ENCODE measurements at regions not wholly inside any gene's neighbourhood (a gene's known extent, or its start where the extent isn't known, plus 50 kb on each side); places are given as distances from the start of the nearest gene placed in this dataset.
"Not testable (repeated sequence)": the region's sequence is repeated elsewhere in the genome, so short reads cannot be mapped to it uniquely, and the experiment has no call there.

- peaks cover 1 to 8% of the 10 kb centered on the region in 2 donors for H3K9me3 ChIP-seq (ENCODE audit: control insufficient read depth in 2 of 2, insufficient read depth in 1 of 2, low read depth in 1 of 2, low read length in 1 of 2)
- no peaks in the 10 kb centered on the region for H3K36me3 ChIP-seq (ENCODE audit: control insufficient read depth in 3 of 3, insufficient read depth in 2 of 3, low read depth in 1 of 3, low read length in 3 of 3)
- FAIRE-seq (no peak), DNase-seq (no peak)
- whole genome bisulfite sequencing, 3 donors: 57 to 78% (median 67%) methylated on average over 1 of the region's 1 CpG
- no peak overlapping the region for H3K27ac ChIP-seq (ENCODE audit: low read depth in 1 of 3, low read length in 2 of 3)
- H3K4me1 ChIP-seq (ENCODE audit: control insufficient read depth in 3 of 3, insufficient read depth in 2 of 3, low read depth in 1 of 3, low read length in 2 of 3): no peaks in the 10 kb centered on the region
- H3K4me3 ChIP-seq (ENCODE audit: low read depth in 1 of 3, low read length in 3 of 3): no peak overlapping the region
- H3K27me3 ChIP-seq (ENCODE audit: control insufficient read depth in 3 of 3, insufficient read depth in 3 of 3, low read length in 3 of 3): no peaks in the 10 kb centered on the region
Observed at GRCh38 chr5:16283791-16284190, 104.2 kb upstream of the MARCHF11 start.

- H3K9me3 ChIP-seq (ENCODE audit: control insufficient read depth in 2 of 2, insufficient read depth in 1 of 2, low read depth in 1 of 2, low read length in 1 of 2): peaks cover 0 to 15% of the 10 kb centered on the region in 2 donors
- not testable (repeated sequence) for FAIRE-seq; H3K27me3 ChIP-seq (ENCODE audit: control insufficient read depth in 3 of 3, insufficient read depth in 3 of 3, low read length in 3 of 3); H3K36me3 ChIP-seq (ENCODE audit: control insufficient read depth in 3 of 3, insufficient read depth in 2 of 3, low read depth in 1 of 3, low read length in 3 of 3); H3K4me1 ChIP-seq (ENCODE audit: control insufficient read depth in 3 of 3, insufficient read depth in 2 of 3, low read depth in 1 of 3, low read length in 2 of 3); H3K27ac ChIP-seq (ENCODE audit: low read depth in 1 of 3, low read length in 2 of 3); DNase-seq; H3K4me3 ChIP-seq (ENCODE audit: low read depth in 1 of 3, low read length in 3 of 3)
- WGBS, 3 donors: 94 to 99% (median 96%) methylated on average over 3 to 28 of the region's 28 CpGs
Observed at GRCh38 chr5:16276859-16277258, 97.3 kb upstream of the MARCHF11 start.

DNA sequence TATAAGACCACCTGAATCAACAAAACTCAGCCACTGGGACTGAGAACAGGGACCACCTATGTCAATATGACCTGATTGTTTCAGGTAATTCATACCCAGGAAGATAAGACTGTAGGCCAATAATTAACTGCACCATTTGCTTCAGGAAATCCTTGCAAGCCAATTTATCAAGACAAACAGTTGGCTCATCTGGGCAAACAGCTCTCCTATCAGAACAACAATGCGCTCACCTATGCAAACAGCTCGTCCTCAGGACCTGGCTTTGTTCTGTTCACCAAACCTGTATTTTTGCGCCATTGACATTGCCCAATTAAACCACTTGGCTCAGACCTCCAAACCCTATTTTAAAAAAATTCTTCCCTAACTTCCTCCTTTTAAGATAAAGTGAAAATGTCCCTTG, 92.3 kb upstream of the MARCHF11 start:
- WGBS, 3 donors: 16 to 54% (median 28%) methylated on average over 3 of the region's 3 CpGs
- Histone ChIP-seq H3K9me3 (ENCODE audit: control insufficient read depth in 2 of 2, insufficient read depth in 1 of 2, low read depth in 1 of 2, low read length in 1 of 2) (peaks cover 0 to 2% of the 10 kb centered on the region in 2 donors), H3K4me3 (ENCODE audit: low read depth in 1 of 3, low read length in 3 of 3) (no peak overlapping the region), H3K27ac (ENCODE audit: low read depth in 1 of 3, low read length in 2 of 3) (no peak overlapping the region), H3K4me1 (ENCODE audit: control insufficient read depth in 3 of 3, insufficient read depth in 2 of 3, low read depth in 1 of 3, low read length in 2 of 3) (no peaks in the 10 kb centered on the region), H3K27me3 (ENCODE audit: control insufficient read depth in 3 of 3, insufficient read depth in 3 of 3, low read length in 3 of 3) (no peaks in the 10 kb centered on the region), H3K36me3 (ENCODE audit: control insufficient read depth in 3 of 3, insufficient read depth in 2 of 3, low read depth in 1 of 3, low read length in 3 of 3) (no peaks in the 10 kb centered on the region)
- no peak for DNase-seq
- no peak for FAIRE-seq

DNA sequence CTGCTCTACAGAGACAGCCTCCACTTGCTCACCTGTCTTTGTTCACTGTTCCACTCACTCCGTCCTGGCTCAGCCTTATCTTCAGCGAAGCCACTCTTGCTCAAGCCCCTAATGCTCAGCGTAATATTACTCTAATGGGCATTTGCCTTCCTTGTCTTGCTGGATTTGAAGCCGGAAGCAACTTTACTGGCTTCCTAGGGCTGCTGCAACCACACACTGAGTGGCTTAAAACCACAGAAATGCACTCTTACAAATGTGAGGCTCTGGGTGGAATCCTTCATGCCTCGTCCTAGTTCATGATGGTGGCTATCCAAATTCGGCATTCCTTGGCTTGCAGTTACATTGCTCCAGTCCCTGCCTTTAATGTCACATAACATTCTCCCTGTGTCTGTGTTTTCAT, 85.5 kb upstream of the MARCHF11 start:
- WGBS, 3 donors: 80 to 84% (median 81%) methylated on average over 6 of the region's 6 CpGs
- Histone ChIP-seq H3K4me1 (ENCODE audit: control insufficient read depth in 3 of 3, insufficient read depth in 2 of 3, low read depth in 1 of 3, low read length in 2 of 3) (no peaks in the 10 kb centered on the region), H3K27me3 (ENCODE audit: control insufficient read depth in 3 of 3, insufficient read depth in 3 of 3, low read length in 3 of 3) (no peaks in the 10 kb centered on the region), H3K27ac (ENCODE audit: low read depth in 1 of 3, low read length in 2 of 3) (no peak overlapping the region), H3K9me3 (ENCODE audit: control insufficient read depth in 2 of 2, insufficient read depth in 1 of 2, low read depth in 1 of 2, low read length in 1 of 2) (no peaks in the 10 kb centered on the region), H3K36me3 (ENCODE audit: control insufficient read depth in 3 of 3, insufficient read depth in 2 of 3, low read depth in 1 of 3, low read length in 3 of 3) (no peaks in the 10 kb centered on the region), H3K4me3 (ENCODE audit: low read depth in 1 of 3, low read length in 3 of 3) (no peak overlapping the region)
- no peak for DNase-seq
- FAIRE-seq: no peak

- Histone ChIP-seq H3K27me3 (ENCODE audit: control insufficient read depth in 3 of 3, insufficient read depth in 3 of 3, low read length in 3 of 3) (no peaks in the 10 kb centered on the region), H3K36me3 (ENCODE audit: control insufficient read depth in 3 of 3, insufficient read depth in 2 of 3, low read depth in 1 of 3, low read length in 3 of 3) (no peaks in the 10 kb centered on the region), H3K27ac (ENCODE audit: low read depth in 1 of 3, low read length in 2 of 3) (no peak overlapping the region), H3K4me3 (ENCODE audit: low read depth in 1 of 3, low read length in 3 of 3) (no peak overlapping the region), H3K4me1 (ENCODE audit: control insufficient read depth in 3 of 3, insufficient read depth in 2 of 3, low read depth in 1 of 3, low read length in 2 of 3) (no peaks in the 10 kb centered on the region), H3K9me3 (ENCODE audit: control insufficient read depth in 2 of 2, insufficient read depth in 1 of 2, low read depth in 1 of 2, low read length in 1 of 2) (no peaks in the 10 kb centered on the region)
- WGBS, 3 donors: 72 to 78% (median 74%) methylated on average over 2 of the region's 2 CpGs
- DNase-seq (no peak), FAIRE-seq (no peak)
Observed at GRCh38 chr5:16260000-16260399, 80.4 kb upstream of the MARCHF11 start.

DNA sequence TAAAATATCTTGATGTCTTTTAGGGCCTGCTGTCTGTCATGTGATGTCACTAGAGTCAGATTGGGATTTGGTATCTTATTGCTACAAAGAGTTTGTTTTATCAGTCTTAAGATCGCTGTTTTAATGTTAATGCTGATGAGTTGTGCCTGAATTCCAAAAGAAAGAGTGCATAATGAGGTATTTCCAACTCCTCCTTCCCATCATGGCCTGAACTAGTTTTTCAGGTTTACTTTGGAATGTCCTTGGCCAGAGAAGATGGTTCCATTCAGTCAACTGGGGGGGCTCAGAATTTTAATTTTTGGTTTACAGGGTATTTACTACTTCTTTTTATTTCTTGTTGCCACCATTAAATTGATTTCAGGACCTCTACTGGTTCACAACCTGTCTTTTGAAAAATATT, 74.3 kb upstream of the MARCHF11 start:
- Histone ChIP-seq H3K36me3 (ENCODE audit: control insufficient read depth in 3 of 3, insufficient read depth in 2 of 3, low read depth in 1 of 3, low read length in 3 of 3) (no peaks in the 10 kb centered on the region), H3K27ac (ENCODE audit: low read depth in 1 of 3, low read length in 2 of 3) (no peak overlapping the region), H3K4me3 (ENCODE audit: low read depth in 1 of 3, low read length in 3 of 3) (no peak overlapping the region), H3K4me1 (ENCODE audit: control insufficient read depth in 3 of 3, insufficient read depth in 2 of 3, low read depth in 1 of 3, low read length in 2 of 3) (no peaks in the 10 kb centered on the region), H3K9me3 (ENCODE audit: control insufficient read depth in 2 of 2, insufficient read depth in 1 of 2, low read depth in 1 of 2, low read length in 1 of 2) (peaks cover 0 to 2% of the 10 kb centered on the region in 2 donors), H3K27me3 (ENCODE audit: control insufficient read depth in 3 of 3, insufficient read depth in 3 of 3, low read length in 3 of 3) (no peaks in the 10 kb centered on the region)
- WGBS, 3 donors: 65 to 82% (median 81%) methylated on average over 1 of the region's 1 CpG
- no peak for DNase-seq
- FAIRE-seq: no peak

DNA sequence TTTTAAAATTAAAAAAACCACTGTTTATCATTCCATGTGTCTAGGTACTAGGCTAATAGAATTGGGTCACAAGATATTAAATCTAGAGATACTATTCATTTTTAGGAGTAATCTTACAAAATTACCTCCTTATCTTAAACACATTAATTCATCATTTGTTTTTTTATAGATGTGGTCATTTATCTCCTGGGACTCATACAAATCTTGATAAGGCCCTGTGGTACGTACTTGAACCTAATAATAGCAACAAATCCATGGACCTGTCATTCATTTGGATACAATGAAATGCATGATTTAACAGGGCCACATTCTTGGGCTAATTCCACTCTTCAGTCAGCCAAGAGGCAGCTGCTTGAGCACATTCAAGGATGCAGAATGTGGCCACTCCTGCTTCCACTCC, 66.4 kb upstream of the MARCHF11 start:
- no peaks in the 10 kb centered on the region for H3K9me3 ChIP-seq (ENCODE audit: control insufficient read depth in 2 of 2, insufficient read depth in 1 of 2, low read depth in 1 of 2, low read length in 1 of 2)
- FAIRE-seq: no peak
- no peaks in the 10 kb centered on the region for H3K4me1 ChIP-seq (ENCODE audit: control insufficient read depth in 3 of 3, insufficient read depth in 2 of 3, low read depth in 1 of 3, low read length in 2 of 3)
- WGBS, 3 donors: 12 to 27% (median 25%) methylated on average over 1 of the region's 1 CpG
- no peaks in the 10 kb centered on the region for H3K27me3 ChIP-seq (ENCODE audit: control insufficient read depth in 3 of 3, insufficient read depth in 3 of 3, low read length in 3 of 3)
- H3K27ac ChIP-seq (ENCODE audit: low read depth in 1 of 3, low read length in 2 of 3): no peak overlapping the region
- H3K4me3 ChIP-seq (ENCODE audit: low read depth in 1 of 3, low read length in 3 of 3): no peak overlapping the region
- no peaks in the 10 kb centered on the region for H3K36me3 ChIP-seq (ENCODE audit: control insufficient read depth in 3 of 3, insufficient read depth in 2 of 3, low read depth in 1 of 3, low read length in 3 of 3)
- no peak for DNase-seq

DNA sequence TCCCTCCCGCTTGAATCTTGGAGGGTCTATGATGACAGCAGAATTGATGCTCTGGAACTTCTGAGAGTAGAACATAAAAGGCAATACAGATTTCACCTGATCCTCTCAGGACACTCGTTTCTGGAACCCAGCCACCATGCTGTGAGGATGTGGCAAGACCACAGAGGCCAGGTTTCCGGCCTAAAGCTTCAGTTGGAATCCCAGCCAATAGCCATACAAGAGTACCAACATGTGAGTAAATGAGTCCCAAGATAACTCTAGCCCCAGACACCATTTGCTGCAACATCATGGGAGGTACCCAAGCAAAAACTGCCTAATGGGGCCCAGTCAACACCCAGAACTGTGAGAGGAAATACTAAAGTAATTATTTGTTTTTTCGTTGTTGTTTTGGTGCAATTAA, 65.7 kb upstream of the MARCHF11 start:
- Histone ChIP-seq H3K9me3 (ENCODE audit: control insufficient read depth in 2 of 2, insufficient read depth in 1 of 2, low read depth in 1 of 2, low read length in 1 of 2) (no peaks in the 10 kb centered on the region), H3K4me1 (ENCODE audit: control insufficient read depth in 3 of 3, insufficient read depth in 2 of 3, low read depth in 1 of 3, low read length in 2 of 3) (no peaks in the 10 kb centered on the region), H3K4me3 (ENCODE audit: low read depth in 1 of 3, low read length in 3 of 3) (peak overlapping the region in 1 of 3 donors; percentile 13), H3K27me3 (ENCODE audit: control insufficient read depth in 3 of 3, insufficient read depth in 3 of 3, low read length in 3 of 3) (no peaks in the 10 kb centered on the region), H3K36me3 (ENCODE audit: control insufficient read depth in 3 of 3, insufficient read depth in 2 of 3, low read depth in 1 of 3, low read length in 3 of 3) (no peaks in the 10 kb centered on the region), H3K27ac (ENCODE audit: low read depth in 1 of 3, low read length in 2 of 3) (no peak overlapping the region)
- 49 to 72% (median 50%) methylated on average over 4 of the region's 4 CpGs for WGBS, 3 donors
- DNase-seq (no peak), FAIRE-seq (no peak)

GRCh38 chr5:16238018-16238417, 58.4 kb upstream of the MARCHF11 start:
- DNase-seq (no peak), FAIRE-seq (no peak)
- WGBS, 3 donors: 58 to 69% (median 60%) methylated on average over 1 of the region's 1 CpG

More at GRCh38 chr5:16238018-16238417, 58.4 kb upstream of the MARCHF11 start:
- H3K4me1 ChIP-seq (ENCODE audit: control insufficient read depth in 3 of 3, insufficient read depth in 2 of 3, low read depth in 1 of 3, low read length in 2 of 3): no peaks in the 10 kb centered on the region
- no peaks in the 10 kb centered on the region for H3K36me3 ChIP-seq (ENCODE audit: control insufficient read depth in 3 of 3, insufficient read depth in 2 of 3, low read depth in 1 of 3, low read length in 3 of 3)
- no peaks in the 10 kb centered on the region for H3K27me3 ChIP-seq (ENCODE audit: control insufficient read depth in 3 of 3, insufficient read depth in 3 of 3, low read length in 3 of 3)
- no peak overlapping the region for H3K27ac ChIP-seq (ENCODE audit: low read depth in 1 of 3, low read length in 2 of 3)
- no peaks in the 10 kb centered on the region for H3K9me3 ChIP-seq (ENCODE audit: control insufficient read depth in 2 of 2, insufficient read depth in 1 of 2, low read depth in 1 of 2, low read length in 1 of 2)
- H3K4me3 ChIP-seq (ENCODE audit: low read depth in 1 of 3, low read length in 3 of 3): no peak overlapping the region
